H9 (cell line): ENCODE measurements at regions not wholly inside any gene's neighbourhood (a gene's known extent, or its start where the extent isn't known, plus 50 kb on each side); places are given as distances from the start of the nearest gene placed in this dataset.

ENCODE experiments used
- DNase-seq: peaks from one replicate; pipeline ENCODE4 v3.0.0-alpha.2; 2017
- H2AFZ ChIP-seq: one replicate; pipeline ENCODE4 v1.6.1; 2013; ENCODE audit warnings: mild to moderate bottlenecking, low read length, control low read depth, moderate library complexity
- H2AK5ac ChIP-seq: 2 replicates; pipeline ENCODE4 v1.6.1; 2013; ENCODE audit warnings: low read length, control low read depth, mixed read lengths; ENCODE audit not compliant: insufficient read length
- H2BK120ac ChIP-seq: one replicate; pipeline ENCODE4 v1.6.1; 2013; ENCODE audit warnings: low read depth, mild to moderate bottlenecking, low read length, control low read depth, inconsistent platforms; ENCODE audit not compliant: poor library complexity, severe bottlenecking
- H2BK12ac ChIP-seq: 2 replicates; pipeline ENCODE4 v1.6.1; 2013; ENCODE audit warnings: low read length, control low read depth, mixed read lengths, low read depth; ENCODE audit not compliant: insufficient read length
- H2BK15ac ChIP-seq: 2 replicates; pipeline ENCODE4 v1.6.1; 2013; ENCODE audit warnings: low read depth, low read length, control low read depth
- H2BK20ac ChIP-seq: one replicate; pipeline ENCODE4 v1.6.1; 2013; ENCODE audit warnings: low read depth, mild to moderate bottlenecking, low read length, control low read depth, inconsistent platforms; ENCODE audit not compliant: poor library complexity, severe bottlenecking
- H2BK5ac ChIP-seq: 2 replicates; pipeline ENCODE4 v1.6.1; 2013; ENCODE audit warnings: low read length, control low read depth, mixed read lengths; ENCODE audit not compliant: insufficient read length
- H3K14ac ChIP-seq: 2 replicates; pipeline ENCODE4 v1.6.1; 2013; ENCODE audit warnings: low read length, control low read depth; ENCODE audit not compliant: insufficient read depth
- H3K18ac ChIP-seq: 2 replicates; pipeline ENCODE4 v1.6.1; 2013; ENCODE audit warnings: low read depth, mild to moderate bottlenecking, mixed read lengths, low read length, control low read depth; ENCODE audit not compliant: insufficient read length
- H3K23ac ChIP-seq: 2 replicates; pipeline ENCODE4 v1.6.1; 2013; ENCODE audit warnings: low read length, control low read depth, mixed read lengths, low read depth; ENCODE audit not compliant: insufficient read length
- H3K23me2 ChIP-seq: 2 replicates; pipeline ENCODE4 v1.6.1; 2013; ENCODE audit warnings: low read depth, mild to moderate bottlenecking, mixed read lengths, low read length, control low read depth; ENCODE audit not compliant: insufficient read length, poor library complexity, severe bottlenecking
- H3K27ac ChIP-seq: 2 replicates; pipeline ENCODE4 v1.5.1; 2013; ENCODE audit warnings: low read length, control low read depth, mixed read lengths, low read depth; ENCODE audit not compliant: insufficient read length
- H3K27me3 ChIP-seq: 2 replicates; pipeline ENCODE4 v1.6.1; 2013; ENCODE audit warnings: low read length, control low read depth, inconsistent platforms; ENCODE audit not compliant: insufficient read depth
- H3K4ac ChIP-seq: 2 replicates; pipeline ENCODE4 v1.6.1; 2013; ENCODE audit warnings: low read depth, mild to moderate bottlenecking, control low read depth, inconsistent platforms, low read length, moderate library complexity
- H3K4me1 ChIP-seq: 2 replicates; pipeline ENCODE4 v1.6.1; 2013; ENCODE audit warnings: low read length, control low read depth, inconsistent platforms; ENCODE audit not compliant: insufficient read depth
- H3K4me2 ChIP-seq: 2 replicates; pipeline ENCODE4 v1.6.1; 2013; ENCODE audit warnings: low read length, control low read depth, mixed read lengths; ENCODE audit not compliant: insufficient read length, insufficient read depth
- H3K56ac ChIP-seq: 2 replicates; pipeline ENCODE4 v1.6.1; 2013; ENCODE audit warnings: low read depth, mild to moderate bottlenecking, mixed read lengths, low read length, control low read depth; ENCODE audit not compliant: insufficient read length
- H3K79me1 ChIP-seq: 2 replicates; pipeline ENCODE4 v1.6.1; 2013; ENCODE audit warnings: low read depth, mild to moderate bottlenecking, moderate library complexity, low read length, control low read depth, inconsistent platforms; ENCODE audit not compliant: insufficient read depth, poor library complexity, severe bottlenecking
- H3K79me2 ChIP-seq: 2 replicates; pipeline ENCODE4 v1.6.1; 2013; ENCODE audit warnings: low read length, control low read depth, inconsistent platforms; ENCODE audit not compliant: insufficient read depth
- H3K9ac ChIP-seq: 2 replicates; pipeline ENCODE4 v1.6.1; 2013; ENCODE audit warnings: low read length, control low read depth, mixed read lengths; ENCODE audit not compliant: insufficient read length; ENCODE audit errors: extremely low read depth
- H3K9me3 ChIP-seq: one replicate; pipeline ENCODE4 v1.6.1; 2013; ENCODE audit warnings: low read depth, low read length, inconsistent platforms; ENCODE audit not compliant: control insufficient read depth
- H3T11ph ChIP-seq: one replicate; pipeline ENCODE4 v1.6.1; 2013; ENCODE audit warnings: mild to moderate bottlenecking, low read length, control low read depth, inconsistent platforms
- H4K20me1 ChIP-seq: one replicate; pipeline ENCODE4 v1.6.1; 2013; ENCODE audit not compliant: control insufficient read depth, insufficient read length, insufficient read depth
- H4K5ac ChIP-seq: 2 replicates; pipeline ENCODE4 v1.6.1; 2013; ENCODE audit warnings: low read depth, mild to moderate bottlenecking, mixed read lengths, low read length, control low read depth; ENCODE audit not compliant: insufficient read length
- H4K8ac ChIP-seq: replicated peaks from 2 replicates; pipeline ENCODE4 v1.6.1; 2013; ENCODE audit warnings: low read length, control low read depth, mixed read lengths, low read depth; ENCODE audit not compliant: insufficient read length
- H4K91ac ChIP-seq: 2 replicates; pipeline ENCODE4 v1.6.1; 2013; ENCODE audit warnings: low read depth, mild to moderate bottlenecking, moderate library complexity, mixed read lengths, low read length, control low read depth; ENCODE audit not compliant: insufficient read length
- H3K27ac Mint-ChIP-seq, 3 experiments: 2 replicates in 2 of 3; 3 replicates in 1 of 3; pipeline ENCODE4 v1.8.0; 2020 to 2021; ENCODE audit warnings: mixed read lengths in 3 of 3, mild to moderate bottlenecking in 1 of 3, moderate library complexity in 1 of 3
- H3K27me3 Mint-ChIP-seq: 2 replicates; pipeline ENCODE4 v1.8.0; 2021; ENCODE audit warnings: low read depth, mild to moderate bottlenecking, moderate library complexity, mixed read lengths
- H3K36me3 Mint-ChIP-seq, 3 experiments: 2 replicates in 2 of 3; 3 replicates in 1 of 3; pipeline ENCODE4 v1.8.0; 2020 to 2021; ENCODE audit warnings: low read depth in 3 of 3, mixed read lengths in 3 of 3; ENCODE audit not compliant: insufficient read depth in 1 of 3
- H3K4me1 Mint-ChIP-seq, 2 experiments: 2 replicates each; pipeline ENCODE4 v1.8.0; 2020; ENCODE audit warnings: mixed read lengths in 2 of 2
- H3K4me3 Mint-ChIP-seq, 2 experiments: 2 replicates in 1 of 2; 3 replicates in 1 of 2; pipeline ENCODE4 v1.8.0; 2020 to 2021; ENCODE audit warnings: mild to moderate bottlenecking in 2 of 2, mixed read lengths in 2 of 2, moderate library complexity in 1 of 2
- H3K9me3 Mint-ChIP-seq, 2 experiments: 2 replicates in 1 of 2; 3 replicates in 1 of 2; pipeline ENCODE4 v1.8.0; 2020; ENCODE audit warnings: mild to moderate bottlenecking in 2 of 2, mixed read lengths in 2 of 2, moderate library complexity in 1 of 2
- WGBS: extraction: QIAGEN DNeasy Blood & Tissue Kit; methylation state at CpG from one replicate; pipeline ENCODE4 v1.1.7; 2013; ENCODE audit warnings: missing lambda C conversion rate, low lambda C conversion rate, mixed read lengths; ENCODE audit not compliant: insufficient read length; ENCODE audit errors: extremely low coverage; 5-methylcytosine and 5-hydroxymethylcytosine counted together
- TF ChIP-seq, protein P1 (sequence below): fragments of 200-600 bp; sonication (generic); conservative IDR thresholded peaks from 3 replicates; pipeline ENCODE4 v1.8.0; 2021; ENCODE audit warnings: antibody characterized with exemption, mild to moderate bottlenecking

DNA sequence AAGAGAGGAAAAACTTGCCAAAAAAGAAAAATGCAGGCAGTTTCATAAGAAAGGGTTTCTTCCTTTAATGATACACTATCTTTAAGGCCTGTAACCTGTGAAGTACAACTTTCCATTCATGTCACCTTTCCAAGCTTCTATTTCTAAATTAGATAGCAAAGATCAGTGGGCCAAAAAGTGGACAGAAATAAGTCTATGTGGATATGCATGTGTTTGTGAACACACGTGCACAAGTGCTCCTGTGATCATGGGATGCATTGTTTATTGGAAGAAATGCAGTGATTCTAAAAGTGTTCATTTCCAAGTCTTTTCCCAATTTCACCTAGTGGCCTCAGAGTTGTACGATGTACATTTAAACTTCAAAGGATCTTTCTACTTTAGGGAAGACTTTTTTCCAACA is 230.0 kb upstream of the BLID start:
- H3K27ac Mint-ChIP-seq: no peak overlapping the region
- no peaks in the 10 kb centered on the region for H3K36me3 Mint-ChIP-seq
- no peak overlapping the region for H2BK120ac ChIP-seq
- DNase-seq: no peak
- no peak overlapping the region for H4K5ac ChIP-seq
- H3K56ac ChIP-seq: no peak overlapping the region
- no peak overlapping the region for H3K4ac ChIP-seq
- H3K27me3 ChIP-seq: no peaks in the 10 kb centered on the region
- H2BK20ac ChIP-seq: no peak overlapping the region
- H2BK12ac ChIP-seq: no peak overlapping the region
- no peak overlapping the region for H3K9ac ChIP-seq
- H3K14ac ChIP-seq: no peak overlapping the region
- no peak overlapping the region for H2BK5ac ChIP-seq
- no peaks in the 10 kb centered on the region for H3K23me2 ChIP-seq
- no peaks in the 10 kb centered on the region for H3K79me2 ChIP-seq
- H4K20me1 ChIP-seq: no peaks in the 10 kb centered on the region
- H3K27ac ChIP-seq: no peak overlapping the region
- H2BK15ac ChIP-seq: no peak overlapping the region
- H4K91ac ChIP-seq: no peak overlapping the region
- no peak overlapping the region for H3K23ac ChIP-seq
- H3T11ph ChIP-seq: no peak overlapping the region
- H2AK5ac ChIP-seq: no peak overlapping the region
- no CpG with 5 or more reads among the region's 2 CpGs for WGBS
- H3K4me1 ChIP-seq: no peaks in the 10 kb centered on the region
- no peaks in the 10 kb centered on the region for H3K9me3 ChIP-seq
- peaks cover 4% of the 10 kb centered on the region; the same call in 1 of the 2 replicates for H3K27me3 Mint-ChIP-seq
- H3K18ac ChIP-seq: no peak overlapping the region
- peaks cover 3 to 4% of the 10 kb centered on the region in 2 experiments; a peak in 1 of 4 replicates for H3K4me1 Mint-ChIP-seq
- no peak overlapping the region for H3K4me3 Mint-ChIP-seq
- no peaks in the 10 kb centered on the region for H3K9me3 Mint-ChIP-seq
- H4K8ac ChIP-seq: no peak overlapping the region
- H2AFZ ChIP-seq: no peak overlapping the region
- no peak overlapping the region for H3K4me2 ChIP-seq
- no peaks in the 10 kb centered on the region for H3K79me1 ChIP-seq
- TF ChIP-seq, protein P1, sequence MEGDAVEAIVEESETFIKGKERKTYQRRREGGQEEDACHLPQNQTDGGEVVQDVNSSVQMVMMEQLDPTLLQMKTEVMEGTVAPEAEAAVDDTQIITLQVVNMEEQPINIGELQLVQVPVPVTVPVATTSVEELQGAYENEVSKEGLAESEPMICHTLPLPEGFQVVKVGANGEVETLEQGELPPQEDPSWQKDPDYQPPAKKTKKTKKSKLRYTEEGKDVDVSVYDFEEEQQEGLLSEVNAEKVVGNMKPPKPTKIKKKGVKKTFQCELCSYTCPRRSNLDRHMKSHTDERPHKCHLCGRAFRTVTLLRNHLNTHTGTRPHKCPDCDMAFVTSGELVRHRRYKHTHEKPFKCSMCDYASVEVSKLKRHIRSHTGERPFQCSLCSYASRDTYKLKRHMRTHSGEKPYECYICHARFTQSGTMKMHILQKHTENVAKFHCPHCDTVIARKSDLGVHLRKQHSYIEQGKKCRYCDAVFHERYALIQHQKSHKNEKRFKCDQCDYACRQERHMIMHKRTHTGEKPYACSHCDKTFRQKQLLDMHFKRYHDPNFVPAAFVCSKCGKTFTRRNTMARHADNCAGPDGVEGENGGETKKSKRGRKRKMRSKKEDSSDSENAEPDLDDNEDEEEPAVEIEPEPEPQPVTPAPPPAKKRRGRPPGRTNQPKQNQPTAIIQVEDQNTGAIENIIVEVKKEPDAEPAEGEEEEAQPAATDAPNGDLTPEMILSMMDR: no peak
